ENCODE measurements at regions not wholly inside any gene's neighbourhood (a gene's known extent, or its start where the extent isn't known, plus 50 kb on each side); places are given as distances from the start of the nearest gene placed in this dataset.

- no peak for DNase-seq
These were observed 1599.2 kb upstream of the TMEFF2 start for GRCh38 chr2:193793914-193794313.

GRCh38 chr2:193783681-193784080 lies 1588.9 kb upstream of the TMEFF2 start:
- DNase-seq = no peak

GRCh38 chr2:193778293-193778692 lies 1583.6 kb upstream of the TMEFF2 start:
- no peak for DNase-seq

GRCh38 chr2:193776988-193777387 lies 1582.3 kb upstream of the TMEFF2 start:
- DNase-seq = no peak

GRCh38 chr2:193774166-193774565 lies 1579.4 kb upstream of the TMEFF2 start:
- no peak for DNase-seq

GRCh38 chr2:193751299-193751698 lies 1556.6 kb upstream of the TMEFF2 start:
- no peak for DNase-seq

GRCh38 chr2:193749485-193749884 lies 1554.8 kb upstream of the TMEFF2 start:
- no peak for DNase-seq

- no peak for DNase-seq
These were observed 1548.4 kb upstream of the TMEFF2 start for GRCh38 chr2:193743089-193743488.

- DNase-seq = no peak
These were observed 1544.2 kb upstream of the TMEFF2 start for GRCh38 chr2:193738892-193739291.

- no peak for DNase-seq
These were observed 1518.2 kb upstream of the TMEFF2 start for GRCh38 chr2:193712912-193713311.

GRCh38 chr2:193703411-193703810 lies 1508.7 kb upstream of the TMEFF2 start:
- DNase-seq = no peak

GRCh38 chr2:193701484-193701883 lies 1506.8 kb upstream of the TMEFF2 start:
- DNase-seq = no peak

- DNase-seq = peak; percentile 33
These were observed 1500.6 kb upstream of the TMEFF2 start for GRCh38 chr2:193695367-193695766.

- no peak for DNase-seq
These were observed 1499.0 kb upstream of the TMEFF2 start for GRCh38 chr2:193693758-193694157.

GRCh38 chr2:193690572-193690971 lies 1495.8 kb upstream of the TMEFF2 start:
- no peak for DNase-seq

GRCh38 chr2:193687195-193687594 lies 1492.5 kb upstream of the TMEFF2 start:
- no peak for DNase-seq

- DNase-seq = peak; percentile 13
These were observed 1485.1 kb upstream of the TMEFF2 start for GRCh38 chr2:193679847-193680246.

GRCh38 chr2:193670478-193670877 lies 1475.7 kb upstream of the TMEFF2 start:
- DNase-seq = no peak

- no peak for DNase-seq
These were observed 1474.0 kb upstream of the TMEFF2 start for GRCh38 chr2:193668557-193669323.

GRCh38 chr2:193627927-193628272 lies 1433.2 kb upstream of the TMEFF2 start:
- no peak for DNase-seq

GRCh38 chr2:193627187-193627926 lies 1432.6 kb upstream of the TMEFF2 start:
- no peak for DNase-seq

- DNase-seq = no peak
These were observed 1413.7 kb upstream of the TMEFF2 start for GRCh38 chr2:193608451-193608850.

- DNase-seq = no peak
These were observed 1396.1 kb upstream of the TMEFF2 start for GRCh38 chr2:193590831-193591230.

- DNase-seq = no peak
These were observed 1389.8 kb upstream of the TMEFF2 start for GRCh38 chr2:193584522-193584938.
